HCT116 (cell line): ENCODE measurements at regions not wholly inside any gene's neighbourhood (a gene's known extent, or its start where the extent isn't known, plus 50 kb on each side); places are given as distances from the start of the nearest gene placed in this dataset.

Experiments used
- ATAC-seq: fragments of 200-7000 bp; cut with Tn5 transposase; 2 replicates; pipeline ENCODE4 v1.9.1; 2020; ENCODE audit warnings: mild to moderate bottlenecking, moderate library complexity
- BruUV-seq: library from RNA; stranded (reverse); fragments of 400-500 nt; replicated peaks from 2 replicates; lab custom pipeline; 2021; lab: Mats Ljungman, UMichigan
- CTCF ChIA-PET: fragments of 300-600 bp; sonication (Branson Sonifier 250); formaldehyde crosslinking; loops from one replicate; lab custom pipeline; 2021; ENCODE audit warnings: antibody characterized with exemption; lab: Charles Lee
- POLR2A ChIA-PET: fragments of 300-600, 350-600 bp; sonication (Branson Sonifier 250); formaldehyde crosslinking; loops from one replicate; lab custom pipeline; 2021; ENCODE audit warnings: antibody characterized with exemption; lab: Charles Lee
- RAD21 ChIA-PET, 2 experiments: fragments of 300-600 bp; sonication (Branson Sonifier 250); formaldehyde crosslinking; loops; one replicate each; lab custom pipeline; 2023; ENCODE audit warnings: low total read pairs in 2 of 2; ENCODE audit not compliant: uncharacterized antibody in 2 of 2, unreplicated experiment in 2 of 2, low non-redundant PET in 1 of 2; lab: Charles Lee
- DNase-seq: peaks from one replicate; pipeline ENCODE4 v3.0.0-alpha.2; 2010; ENCODE audit warnings: low read depth, low spot score
- H2AFZ ChIP-seq: fragments of 200-600 bp; shearing (Covaris generic), sonication (generic); 2 replicates; pipeline ENCODE4 v1.6.1; 2017; ENCODE audit warnings: low read depth, mixed run types, mixed read lengths, antibody characterized with exemption, low read length; ENCODE audit not compliant: poor library complexity, severe bottlenecking
- H3K27ac ChIP-seq: 2 replicates; pipeline ENCODE4 v1.5.1; 2012; ENCODE audit warnings: low read depth, low read length
- H3K27me3 ChIP-seq: fragments of 200-600 bp; sonication (generic); 2 replicates; pipeline ENCODE4 v1.6.1; 2016; ENCODE audit warnings: mixed run types, low read length, mixed read lengths; ENCODE audit not compliant: insufficient read depth
- H3K36me3 ChIP-seq, 2 experiments: fragments of 200-500 bp in 1 of 2; fragments of 200-600 bp in 1 of 2; sonication (Bioruptor generic) in 1 of 2; sonication (generic) in 1 of 2; 2 replicates each; pipeline versions ENCODE4 v1.5.1 to v1.6.1; 2014 to 2016; ENCODE audit warnings: low read length in 2 of 2, inconsistent platforms in 1 of 2, mixed read lengths in 1 of 2, mixed run types in 1 of 2; ENCODE audit not compliant: insufficient read depth in 2 of 2, control insufficient read depth in 1 of 2
- H3K4me1 ChIP-seq, 2 experiments: fragments of 200-600 bp in 1 of 2; sonication (generic) in 1 of 2; 2 replicates each; pipeline versions ENCODE4 v1.5.1 to v1.6.1; 2012 to 2017; ENCODE audit warnings: low read length in 2 of 2, inconsistent platforms in 1 of 2, mild to moderate bottlenecking in 1 of 2, mixed read lengths in 1 of 2, mixed run types in 1 of 2, moderate library complexity in 1 of 2; ENCODE audit not compliant: insufficient read depth in 2 of 2, control insufficient read depth in 1 of 2
- H3K4me2 ChIP-seq: fragments of 200-600 bp; sonication (generic); 2 replicates; pipeline ENCODE4 v1.6.1; 2017; ENCODE audit warnings: mixed run types, low read length, mixed read lengths
- H3K4me3 ChIP-seq, 2 experiments: fragments of 200-600 bp in 1 of 2; sonication (generic) in 1 of 2; replicated peaks in 1 of 2; 2 replicates each; pipeline ENCODE4 v1.5.1; 2011 to 2016; ENCODE audit warnings: low read length in 2 of 2, control low read depth in 1 of 2, low read depth in 1 of 2, mild to moderate bottlenecking in 1 of 2, mixed read lengths in 1 of 2, mixed run types in 1 of 2
- H3K79me2 ChIP-seq: fragments of 200-600 bp; sonication (generic); 2 replicates; pipeline ENCODE4 v1.6.1; 2017; ENCODE audit warnings: mild to moderate bottlenecking, mixed run types, low read length, moderate library complexity, mixed read lengths; ENCODE audit not compliant: insufficient read depth
- H3K9ac ChIP-seq: fragments of 200-600 bp; sonication (generic); 2 replicates; pipeline ENCODE4 v1.6.1; 2016; ENCODE audit warnings: low read length, mixed read lengths
- H3K9me2 ChIP-seq: fragments of 200-600 bp; sonication (generic), shearing (Covaris generic); 2 replicates; pipeline ENCODE4 v1.6.1; 2017; ENCODE audit warnings: mixed run types, mild to moderate bottlenecking, moderate library complexity; ENCODE audit not compliant: insufficient read depth
- H3K9me3 ChIP-seq, 2 experiments: fragments of 200-500 bp in 1 of 2; fragments of 200-600 bp in 1 of 2; sonication (Bioruptor generic) in 1 of 2; sonication (generic) in 1 of 2; 2 replicates each; pipeline ENCODE4 v1.6.1; 2014 to 2017; ENCODE audit warnings: low read length in 2 of 2, mixed read lengths in 2 of 2, inconsistent platforms in 1 of 2, low read depth in 1 of 2, mild to moderate bottlenecking in 1 of 2, mixed run types in 1 of 2, moderate library complexity in 1 of 2; ENCODE audit not compliant: control insufficient read depth in 1 of 2, insufficient read depth in 1 of 2
- H4K20me1 ChIP-seq: fragments of 200-600 bp; sonication (generic), shearing (Covaris generic); 2 replicates; pipeline ENCODE4 v1.6.1; 2017; ENCODE audit warnings: mixed run types, mild to moderate bottlenecking, moderate library complexity; ENCODE audit not compliant: insufficient read depth
- ATF3 ChIP-seq: IDR thresholded peaks from 2 replicates; pipeline ENCODE4 v1.6.1; 2012
- CBX3 ChIP-seq: IDR thresholded peaks from 2 replicates; pipeline ENCODE4 v1.6.1; 2012; ENCODE audit warnings: low read depth
- CEBPB ChIP-seq: IDR thresholded peaks from 2 replicates; pipeline ENCODE4 v1.6.1; 2012; ENCODE audit warnings: low read depth
- EGR1 ChIP-seq: IDR thresholded peaks from 2 replicates; pipeline ENCODE4 v1.6.1; 2012; ENCODE audit warnings: low read depth
- EZH2phosphoT487 ChIP-seq: fragments of 200-600 bp; IDR thresholded peaks from 2 replicates; pipeline ENCODE4 v1.6.1; 2018; ENCODE audit warnings: antibody characterized with exemption, borderline replicate concordance
- FOSL1 ChIP-seq: IDR thresholded peaks from 2 replicates; pipeline ENCODE4 v1.6.1; 2012; ENCODE audit warnings: low read depth
- JUND ChIP-seq: IDR thresholded peaks from 2 replicates; pipeline ENCODE4 v1.6.1; 2012
- MAX ChIP-seq: IDR thresholded peaks from 2 replicates; pipeline ENCODE4 v1.6.1; 2012
- TCF7L2 ChIP-seq: IDR thresholded peaks from 2 replicates; pipeline ENCODE4 v1.7.0; 2011; ENCODE audit warnings: borderline replicate concordance, inconsistent platforms; ENCODE audit not compliant: insufficient read depth, insufficient read length; ENCODE audit errors: extremely low read depth
- YY1 ChIP-seq: IDR thresholded peaks from 2 replicates; pipeline ENCODE4 v1.6.1; 2011; ENCODE audit warnings: low read length, low read depth, moderate library complexity, mild to moderate bottlenecking; ENCODE audit not compliant: insufficient replicate concordance; ENCODE audit errors: extremely low read depth
- intact Hi-C: fragments of 100-400 bp; cut with micrococcal nuclease; formaldehyde crosslinking; loops from 2 replicates; pipeline ENCODE4 v1.10.0; 2022

GRCh38 chr18:39425172-39425850 is 1859.7 kb upstream of the CELF4 start:
- no peak overlapping the region for H3K9ac ChIP-seq
- H3K4me3 ChIP-seq: no peak overlapping the region
- intact Hi-C loops: no loop called here
- CTCF ChIA-PET: no interaction called here
- H3K79me2 ChIP-seq: no peaks in the 10 kb centered on the region
- no peaks in the 10 kb centered on the region for H3K36me3 ChIP-seq
- no peak for DNase-seq
- no peaks in the 10 kb centered on the region; a peak in 1 of 4 replicates for H3K9me3 ChIP-seq
- no peaks in the 10 kb centered on the region for H3K4me1 ChIP-seq
- BruUV-seq: no TSS peak
- no peak overlapping the region for H3K27ac ChIP-seq
- RAD21 ChIA-PET: no interaction called here
- no peak overlapping the region for H2AFZ ChIP-seq
- H3K9me2 ChIP-seq: no peaks in the 10 kb centered on the region
- no peaks in the 10 kb centered on the region for H3K27me3 ChIP-seq
- no peak for ATAC-seq
- no peak for TF ChIP-seq ATF3
- TF ChIP-seq CBX3: no peak
- no peak for TF ChIP-seq TCF7L2
- no peak for TF ChIP-seq EGR1
- TF ChIP-seq YY1: no peak
- TF ChIP-seq FOSL1: no peak
- no peak for TF ChIP-seq EZH2phosphoT487
- no peaks in the 10 kb centered on the region for H4K20me1 ChIP-seq
- no peak overlapping the region for H3K4me2 ChIP-seq
- POLR2A ChIA-PET: no interaction called here

GRCh38 chr18:39424261-39424660 is 1858.7 kb upstream of the CELF4 start:
- Histone ChIP-seq H3K4me2 (no peak overlapping the region), H3K36me3 (no peaks in the 10 kb centered on the region), H3K9me2 (no peaks in the 10 kb centered on the region), H3K4me3 (no peak overlapping the region), H3K79me2 (no peaks in the 10 kb centered on the region), H3K27me3 (no peaks in the 10 kb centered on the region), H3K9me3 (no peaks in the 10 kb centered on the region; a peak in 1 of 4 replicates), H2AFZ (no peak overlapping the region), H3K4me1 (no peaks in the 10 kb centered on the region), H3K9ac (no peak overlapping the region), H4K20me1 (no peaks in the 10 kb centered on the region), H3K27ac (no peak overlapping the region)
- TF ChIP-seq JUND: no peak
- TF ChIP-seq CEBPB: no peak
- TF ChIP-seq MAX: no peak
- no TSS peak for BruUV-seq
- DNase-seq: no peak
- ChIA-PET POLR2A (no interaction called here), CTCF (no interaction called here), RAD21 (no interaction called here)
- intact Hi-C loops: no loop called here
- no peak for ATAC-seq
